ENCODE measurements at regions not wholly inside any gene's neighbourhood (a gene's known extent, or its start where the extent isn't known, plus 50 kb on each side); places are given as distances from the start of the nearest gene placed in this dataset.

- Mint-ChIP-seq H3K4me1 (no peaks in the 10 kb centered on the region; the same call in 1 of the 3 replicates), H3K27ac (no peak overlapping the region), H3K27me3 (ENCODE audit: insufficient read depth, low read depth, poor library complexity) (peaks cover 2% of the 10 kb centered on the region), H3K36me3 (ENCODE audit: low read depth) (no peaks in the 10 kb centered on the region), H3K9me3 (peaks cover 6% of the 10 kb centered on the region; the same call in 2 of the 3 replicates), H3K4me3 (no peak overlapping the region)
- H3K9me2 ChIP-seq (ENCODE audit: insufficient read depth) = no peaks in the 10 kb centered on the region
- no peaks in the 10 kb centered on the region for H4K20me1 ChIP-seq (replicated peaks; ENCODE audit: insufficient read depth)
- H3K27me3 ChIP-seq (ENCODE audit: insufficient read depth) = no peaks in the 10 kb centered on the region
- TF ChIP-seq ZNF331 (CRISPR knock-in tag; IDR thresholded peaks at IDR 0.05; ENCODE audit: low read depth) (no peak), ZNF462 (CRISPR knock-in tag; IDR thresholded peaks at IDR 0.05) (no peak), EZH2 (IDR thresholded peaks at IDR 0.05; ENCODE audit: low read depth, unreplicated experiment) (no peak), REST (IDR thresholded peaks at IDR 0.05; ENCODE audit: unreplicated experiment) (no peak), JUNB (IDR thresholded peaks at IDR 0.05; ENCODE audit: unreplicated experiment) (no peak), ETS1 (IDR thresholded peaks at IDR 0.05) (no peak), NANOG (IDR thresholded peaks at IDR 0.05; ENCODE audit: borderline replicate concordance) (no peak), POLR2AphosphoS5 (IDR thresholded peaks at IDR 0.05; ENCODE audit: low read depth) (no peak), CREB1 (CRISPR knock-in tag; IDR thresholded peaks at IDR 0.05; ENCODE audit: low read depth) (no peak), STAT1 (IDR thresholded peaks at IDR 0.05; ENCODE audit: unreplicated experiment) (no peak), CTCF (conservative IDR thresholded peaks at IDR 0.05; ENCODE audit: low read depth in 2 of 2) (no peak), EZH2phosphoT487 (IDR thresholded peaks at IDR 0.05; ENCODE audit: unreplicated experiment) (no peak), ZNF114 (CRISPR knock-in tag; IDR thresholded peaks at IDR 0.05) (no peak)
- no peaks in the 10 kb centered on the region for H3F3A ChIP-seq (replicated peaks; ENCODE audit: low read depth)
- no peak overlapping the region for H2AFZ ChIP-seq
- ATAC-seq (no peak), DNase-seq (ENCODE audit: low spot score) (no peak)
- H3K36me3 ChIP-seq (ENCODE audit: insufficient read depth) = no peaks in the 10 kb centered on the region
- H3K4me1 ChIP-seq (ENCODE audit: insufficient read depth) = no peaks in the 10 kb centered on the region
- no peak overlapping the region for H3K4me2 ChIP-seq
- no peak overlapping the region for H3K27ac ChIP-seq (ENCODE audit: low read depth)
- H3K4me3 ChIP-seq = no peak overlapping the region
- no peaks in the 10 kb centered on the region for H3K79me2 ChIP-seq (replicated peaks; ENCODE audit: insufficient read depth)
Observed at GRCh38 chr22:49431551-49431950, 396.1 kb downstream of the BRD1 start.

All from GM23338 (cell line).